Loucy (cell line): ENCODE measurements at regions not wholly inside any gene's neighbourhood (a gene's known extent, or its start where the extent isn't known, plus 50 kb on each side); places are given as distances from the start of the nearest gene placed in this dataset.

ENCODE experiments used
- EZH2phosphoT487 ChIP-seq: fragments of 200-600 bp; IDR thresholded peaks from 2 replicates; pipeline ENCODE4 v1.6.1; 2018; ENCODE audit warnings: antibody characterized with exemption, mild to moderate bottlenecking, moderate library complexity, borderline replicate concordance
- TF ChIP-seq, protein P1 (sequence below): fragments of 200-600 bp; sonication (generic); conservative IDR thresholded peaks from 2 replicates; pipeline ENCODE4 v1.5.1; 2014; ENCODE audit warnings: mild to moderate bottlenecking, antibody characterized with exemption, low read length

DNA sequence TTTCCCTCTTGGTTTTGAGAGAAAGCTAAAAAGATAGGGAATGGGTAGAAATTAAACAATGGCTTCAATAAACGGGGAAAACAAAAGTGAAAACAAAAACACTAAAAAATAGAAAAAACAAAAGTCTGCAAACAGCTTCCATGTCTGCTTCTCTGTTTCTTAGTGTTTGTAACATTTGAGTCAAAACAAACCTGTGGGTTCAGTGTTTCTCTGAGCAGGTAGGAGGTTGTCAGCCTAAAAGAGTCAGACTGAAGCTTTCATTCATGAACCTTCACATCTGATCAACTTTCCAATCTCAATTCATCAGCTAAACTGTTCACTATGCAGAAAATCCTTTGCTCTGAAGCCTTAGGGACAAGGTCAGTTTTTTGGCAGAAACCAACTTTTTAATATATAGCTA lies 102.5 kb upstream of the ADAMTS16 start:
- TF ChIP-seq, protein P1, sequence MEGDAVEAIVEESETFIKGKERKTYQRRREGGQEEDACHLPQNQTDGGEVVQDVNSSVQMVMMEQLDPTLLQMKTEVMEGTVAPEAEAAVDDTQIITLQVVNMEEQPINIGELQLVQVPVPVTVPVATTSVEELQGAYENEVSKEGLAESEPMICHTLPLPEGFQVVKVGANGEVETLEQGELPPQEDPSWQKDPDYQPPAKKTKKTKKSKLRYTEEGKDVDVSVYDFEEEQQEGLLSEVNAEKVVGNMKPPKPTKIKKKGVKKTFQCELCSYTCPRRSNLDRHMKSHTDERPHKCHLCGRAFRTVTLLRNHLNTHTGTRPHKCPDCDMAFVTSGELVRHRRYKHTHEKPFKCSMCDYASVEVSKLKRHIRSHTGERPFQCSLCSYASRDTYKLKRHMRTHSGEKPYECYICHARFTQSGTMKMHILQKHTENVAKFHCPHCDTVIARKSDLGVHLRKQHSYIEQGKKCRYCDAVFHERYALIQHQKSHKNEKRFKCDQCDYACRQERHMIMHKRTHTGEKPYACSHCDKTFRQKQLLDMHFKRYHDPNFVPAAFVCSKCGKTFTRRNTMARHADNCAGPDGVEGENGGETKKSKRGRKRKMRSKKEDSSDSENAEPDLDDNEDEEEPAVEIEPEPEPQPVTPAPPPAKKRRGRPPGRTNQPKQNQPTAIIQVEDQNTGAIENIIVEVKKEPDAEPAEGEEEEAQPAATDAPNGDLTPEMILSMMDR: no peak
- no peak for TF ChIP-seq EZH2phosphoT487
